Immature natural killer cell (primary cell): ENCODE measurements at regions not wholly inside any gene's neighbourhood (a gene's known extent, or its start where the extent isn't known, plus 50 kb on each side); places are given as distances from the start of the nearest gene placed in this dataset.

Experiments
- DNase-seq, 3 donors: peaks; one replicate each; pipeline ENCODE4 v3.0.0; 2022; ENCODE audit warnings: mixed read lengths in 1 of 3
- H3K27ac Mint-ChIP-seq, 6 donors: one replicate each; pipeline ENCODE4 v1.8.0; 2020; ENCODE audit warnings: mixed read lengths in 6 of 6, mild to moderate bottlenecking in 5 of 6, inconsistent platforms in 4 of 6, moderate library complexity in 3 of 6
- H3K27me3 Mint-ChIP-seq, 3 donors: one replicate each; pipeline ENCODE4 v1.8.0; 2020 to 2021; ENCODE audit warnings: low read depth in 3 of 3, mild to moderate bottlenecking in 3 of 3, mixed read lengths in 3 of 3, moderate library complexity in 3 of 3, inconsistent platforms in 1 of 3
- H3K36me3 Mint-ChIP-seq, 3 donors: one replicate each; pipeline ENCODE4 v1.8.0; 2020; ENCODE audit warnings: mixed read lengths in 3 of 3, inconsistent platforms in 2 of 3, mild to moderate bottlenecking in 2 of 3
- H3K4me1 Mint-ChIP-seq, 2 donors: one replicate each; pipeline ENCODE4 v1.8.0; 2020; ENCODE audit warnings: inconsistent platforms in 2 of 2, mild to moderate bottlenecking in 2 of 2, mixed read lengths in 2 of 2, moderate library complexity in 1 of 2
- H3K4me3 Mint-ChIP-seq, 5 donors: one replicate each; pipeline ENCODE4 v1.8.0; 2020; ENCODE audit warnings: mild to moderate bottlenecking in 5 of 5, mixed read lengths in 5 of 5, inconsistent platforms in 3 of 5, moderate library complexity in 3 of 5
- H3K9me3 Mint-ChIP-seq, 6 donors: one replicate each; pipeline ENCODE4 v1.8.0; 2020; ENCODE audit warnings: mild to moderate bottlenecking in 6 of 6, mixed read lengths in 6 of 6, inconsistent platforms in 4 of 6, moderate library complexity in 3 of 6

GRCh38 chr1:219038398-219038797 lies 135.3 kb upstream of the LYPLAL1 start:
- Mint-ChIP-seq H3K27me3 (peaks cover 0 to 7% (median 0%) of the 10 kb centered on the region in 3 donors), H3K4me1 (no peaks in the 10 kb centered on the region), H3K27ac (no peak overlapping the region), H3K9me3 (peaks cover 2 to 19% (median 7%) of the 10 kb centered on the region in 6 donors), H3K4me3 (no peak overlapping the region), H3K36me3 (no peaks in the 10 kb centered on the region)
- DNase-seq: no peak

- no peak for DNase-seq
- H3K9me3 Mint-ChIP-seq: peaks cover 0 to 19% (median 6%) of the 10 kb centered on the region in 6 donors
- H3K4me1 Mint-ChIP-seq: no peaks in the 10 kb centered on the region
- peaks cover 0 to 7% (median 0%) of the 10 kb centered on the region in 3 donors for H3K27me3 Mint-ChIP-seq
- H3K27ac Mint-ChIP-seq: no peak overlapping the region
- H3K4me3 Mint-ChIP-seq: no peak overlapping the region
- H3K36me3 Mint-ChIP-seq: no peaks in the 10 kb centered on the region
Observed at GRCh38 chr1:219039017-219039681, 134.5 kb upstream of the LYPLAL1 start.

- DNase-seq: no peak
- Mint-ChIP-seq H3K27ac (no peak overlapping the region), H3K27me3 (peaks cover 0 to 7% (median 0%) of the 10 kb centered on the region in 3 donors), H3K4me1 (no peaks in the 10 kb centered on the region), H3K9me3 (peaks cover 0 to 19% (median 6%) of the 10 kb centered on the region in 6 donors), H3K36me3 (no peaks in the 10 kb centered on the region), H3K4me3 (no peak overlapping the region)
Observed at GRCh38 chr1:219039682-219040154, 134.0 kb upstream of the LYPLAL1 start.

GRCh38 chr1:219040291-219040690 lies 133.4 kb upstream of the LYPLAL1 start:
- Mint-ChIP-seq H3K9me3 (peaks cover 0 to 22% (median 6%) of the 10 kb centered on the region in 6 donors), H3K27ac (no peak overlapping the region), H3K4me1 (no peaks in the 10 kb centered on the region), H3K36me3 (no peaks in the 10 kb centered on the region), H3K4me3 (no peak overlapping the region), H3K27me3 (peaks cover 0 to 7% (median 0%) of the 10 kb centered on the region in 3 donors)
- DNase-seq: no peak

GRCh38 chr1:219041141-219041540 lies 132.5 kb upstream of the LYPLAL1 start:
- H3K36me3 Mint-ChIP-seq: no peaks in the 10 kb centered on the region
- peaks cover 0 to 30% (median 4%) of the 10 kb centered on the region in 6 donors for H3K9me3 Mint-ChIP-seq
- H3K27me3 Mint-ChIP-seq: peaks cover 0 to 2% (median 0%) of the 10 kb centered on the region in 3 donors
- no peak for DNase-seq
- H3K4me1 Mint-ChIP-seq: no peaks in the 10 kb centered on the region
- no peak overlapping the region for H3K27ac Mint-ChIP-seq
- no peak overlapping the region for H3K4me3 Mint-ChIP-seq

- Mint-ChIP-seq H3K4me3 (no peak overlapping the region), H3K9me3 (peaks cover 0 to 26% (median 2%) of the 10 kb centered on the region in 6 donors), H3K4me1 (no peaks in the 10 kb centered on the region), H3K27me3 (peaks cover 0 to 3% (median 0%) of the 10 kb centered on the region in 3 donors), H3K27ac (no peak overlapping the region), H3K36me3 (no peaks in the 10 kb centered on the region)
- DNase-seq: no peak
Observed at GRCh38 chr1:219041818-219042217, 131.9 kb upstream of the LYPLAL1 start.

- no peaks in the 10 kb centered on the region for H3K4me1 Mint-ChIP-seq
- H3K4me3 Mint-ChIP-seq: no peak overlapping the region
- H3K27ac Mint-ChIP-seq: no peak overlapping the region
- peaks cover 0 to 4% (median 0%) of the 10 kb centered on the region in 3 donors for H3K27me3 Mint-ChIP-seq
- H3K36me3 Mint-ChIP-seq: no peaks in the 10 kb centered on the region
- no peak for DNase-seq
- peaks cover 0 to 33% (median 3%) of the 10 kb centered on the region in 6 donors for H3K9me3 Mint-ChIP-seq
Observed at GRCh38 chr1:219042769-219043168, 130.9 kb upstream of the LYPLAL1 start.

GRCh38 chr1:219045246-219045645 lies 128.4 kb upstream of the LYPLAL1 start:
- Mint-ChIP-seq H3K27me3 (peaks cover 0 to 2% (median 0%) of the 10 kb centered on the region in 3 donors), H3K36me3 (no peaks in the 10 kb centered on the region), H3K4me3 (no peak overlapping the region), H3K27ac (no peak overlapping the region), H3K9me3 (peaks cover 5 to 49% (median 8%) of the 10 kb centered on the region in 6 donors), H3K4me1 (no peaks in the 10 kb centered on the region)
- DNase-seq: no peak

- Mint-ChIP-seq H3K9me3 (peaks cover 3 to 35% (median 11%) of the 10 kb centered on the region in 6 donors), H3K4me3 (no peak overlapping the region), H3K36me3 (no peaks in the 10 kb centered on the region), H3K27ac (no peak overlapping the region), H3K4me1 (no peaks in the 10 kb centered on the region), H3K27me3 (peaks cover 0 to 2% (median 0%) of the 10 kb centered on the region in 3 donors)
- DNase-seq: no peak
Observed at GRCh38 chr1:219049501-219049900, 124.2 kb upstream of the LYPLAL1 start.

- peaks cover 0 to 2% (median 0%) of the 10 kb centered on the region in 3 donors for H3K27me3 Mint-ChIP-seq
- no peak overlapping the region for H3K27ac Mint-ChIP-seq
- peaks cover 3 to 32% (median 11%) of the 10 kb centered on the region in 6 donors for H3K9me3 Mint-ChIP-seq
- no peaks in the 10 kb centered on the region for H3K36me3 Mint-ChIP-seq
- no peak for DNase-seq
- H3K4me1 Mint-ChIP-seq: no peaks in the 10 kb centered on the region
- H3K4me3 Mint-ChIP-seq: no peak overlapping the region
Observed at GRCh38 chr1:219050086-219050821, 123.4 kb upstream of the LYPLAL1 start.

- no peaks in the 10 kb centered on the region for H3K4me1 Mint-ChIP-seq
- H3K4me3 Mint-ChIP-seq: no peak overlapping the region
- no peaks in the 10 kb centered on the region for H3K36me3 Mint-ChIP-seq
- H3K27me3 Mint-ChIP-seq: peaks cover 0 to 2% (median 0%) of the 10 kb centered on the region in 3 donors
- no peak overlapping the region for H3K27ac Mint-ChIP-seq
- peaks cover 3 to 27% (median 11%) of the 10 kb centered on the region in 6 donors for H3K9me3 Mint-ChIP-seq
- DNase-seq: no peak
Observed at GRCh38 chr1:219050822-219051125, 122.9 kb upstream of the LYPLAL1 start.

GRCh38 chr1:219051547-219051946 lies 122.1 kb upstream of the LYPLAL1 start:
- Mint-ChIP-seq H3K36me3 (no peaks in the 10 kb centered on the region), H3K27me3 (peaks cover 0 to 2% (median 0%) of the 10 kb centered on the region in 3 donors), H3K4me3 (no peak overlapping the region), H3K9me3 (peaks cover 3 to 24% (median 11%) of the 10 kb centered on the region in 6 donors), H3K27ac (no peak overlapping the region), H3K4me1 (no peaks in the 10 kb centered on the region)
- DNase-seq: no peak

- Mint-ChIP-seq H3K27me3 (no peaks in the 10 kb centered on the region), H3K4me1 (no peaks in the 10 kb centered on the region), H3K36me3 (no peaks in the 10 kb centered on the region), H3K9me3 (peaks cover 5 to 16% (median 12%) of the 10 kb centered on the region in 6 donors), H3K27ac (no peak overlapping the region), H3K4me3 (no peak overlapping the region)
- no peak for DNase-seq
Observed at GRCh38 chr1:219058891-219059820, 114.5 kb upstream of the LYPLAL1 start.
